Suprapubic skin (tissue), 4 donors: ENCODE measurements at regions not wholly inside any gene's neighbourhood (a gene's known extent, or its start where the extent isn't known, plus 50 kb on each side); places are given as distances from the start of the nearest gene placed in this dataset.

Experiments
- POLR2A ChIP-seq, 2 donors: fragments of 450-650 bp; IDR thresholded peaks; one replicate each; pipeline ENCODE4 v1.6.1; 2017; ENCODE audit warnings: antibody characterized with exemption in 2 of 2, mild to moderate bottlenecking in 2 of 2, moderate library complexity in 2 of 2
- POLR2AphosphoS5 ChIP-seq, 3 donors: sonication (generic); formaldehyde crosslinking; IDR thresholded peaks; one replicate each; pipeline ENCODE4 v1.6.1; 2017; ENCODE audit warnings: antibody characterized with exemption in 3 of 3
- TF ChIP-seq, protein P1 (sequence below), 2 donors: fragments of 200-600 bp in 1 of 2; fragments of 450-650 bp in 1 of 2; sonication (generic) in 1 of 2; IDR thresholded peaks; one replicate each; pipeline ENCODE4 v1.5.1; 2016 to 2019; ENCODE audit warnings: antibody characterized with exemption in 2 of 2, mild to moderate bottlenecking in 1 of 2, moderate library complexity in 1 of 2

DNA sequence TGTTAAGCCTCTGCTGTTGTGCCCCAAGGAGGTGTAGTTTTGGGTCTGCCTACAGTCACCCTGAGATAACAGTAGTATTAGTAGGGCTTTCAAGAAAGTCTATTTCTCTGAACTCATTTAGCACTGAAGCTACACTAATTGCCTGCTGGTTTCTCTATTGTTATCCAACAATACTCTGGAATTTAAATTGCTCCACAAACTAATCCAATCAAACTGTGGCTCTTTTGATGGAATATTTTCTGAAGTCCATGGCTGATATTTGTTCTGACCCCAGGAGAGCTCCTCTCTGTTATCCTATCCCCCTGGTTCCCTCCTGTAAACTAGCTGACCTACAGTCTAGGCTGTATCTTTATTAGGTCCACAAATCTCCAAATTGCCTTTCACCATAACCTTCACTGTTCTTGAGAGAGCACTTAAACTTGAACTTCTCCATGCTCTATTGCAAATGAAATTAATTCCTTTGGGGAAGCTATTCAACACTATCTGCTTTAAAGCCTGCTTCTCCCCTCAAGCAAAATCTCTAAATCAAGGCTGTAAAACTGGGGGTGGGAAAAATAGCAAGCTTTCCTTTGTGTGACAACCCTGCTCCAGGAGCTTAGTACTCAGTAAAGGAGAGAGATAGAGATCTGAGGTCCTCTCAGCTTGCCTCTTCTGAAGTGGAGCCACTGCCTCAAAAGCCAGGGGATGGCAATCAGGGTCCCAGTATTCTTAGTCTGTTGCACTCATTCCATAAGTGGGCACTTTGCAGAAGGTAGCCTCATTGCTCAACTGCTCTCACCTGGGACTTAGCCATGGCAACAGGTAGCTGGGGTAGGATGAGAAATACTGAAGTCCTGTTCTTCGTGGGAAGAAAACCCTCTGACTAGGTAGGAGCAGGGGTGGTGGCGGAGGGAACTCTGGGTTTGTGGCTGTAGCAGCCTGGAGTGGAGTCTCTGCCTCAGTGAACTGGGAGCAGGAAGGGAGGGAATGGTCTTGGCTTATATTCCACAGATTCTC is 110.9 kb downstream of the MACIR start:
- TF ChIP-seq, protein P1, sequence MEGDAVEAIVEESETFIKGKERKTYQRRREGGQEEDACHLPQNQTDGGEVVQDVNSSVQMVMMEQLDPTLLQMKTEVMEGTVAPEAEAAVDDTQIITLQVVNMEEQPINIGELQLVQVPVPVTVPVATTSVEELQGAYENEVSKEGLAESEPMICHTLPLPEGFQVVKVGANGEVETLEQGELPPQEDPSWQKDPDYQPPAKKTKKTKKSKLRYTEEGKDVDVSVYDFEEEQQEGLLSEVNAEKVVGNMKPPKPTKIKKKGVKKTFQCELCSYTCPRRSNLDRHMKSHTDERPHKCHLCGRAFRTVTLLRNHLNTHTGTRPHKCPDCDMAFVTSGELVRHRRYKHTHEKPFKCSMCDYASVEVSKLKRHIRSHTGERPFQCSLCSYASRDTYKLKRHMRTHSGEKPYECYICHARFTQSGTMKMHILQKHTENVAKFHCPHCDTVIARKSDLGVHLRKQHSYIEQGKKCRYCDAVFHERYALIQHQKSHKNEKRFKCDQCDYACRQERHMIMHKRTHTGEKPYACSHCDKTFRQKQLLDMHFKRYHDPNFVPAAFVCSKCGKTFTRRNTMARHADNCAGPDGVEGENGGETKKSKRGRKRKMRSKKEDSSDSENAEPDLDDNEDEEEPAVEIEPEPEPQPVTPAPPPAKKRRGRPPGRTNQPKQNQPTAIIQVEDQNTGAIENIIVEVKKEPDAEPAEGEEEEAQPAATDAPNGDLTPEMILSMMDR (IDR thresholded peaks at IDR 0.05): no peak
- TF ChIP-seq POLR2AphosphoS5 (IDR thresholded peaks at IDR 0.05) (no peak), POLR2A (IDR thresholded peaks at IDR 0.05) (no peak)
